GM19452 (cell line): ENCODE measurements at regions not wholly inside any gene's neighbourhood (a gene's known extent, or its start where the extent isn't known, plus 50 kb on each side); places are given as distances from the start of the nearest gene placed in this dataset.
"Not testable (repeated sequence)": the region's sequence is repeated elsewhere in the genome, so short reads cannot be mapped to it uniquely, and the experiment has no call there.

Experiments used
- ATAC-seq: cut with Tn5 transposase; IDR thresholded peaks from one replicate; pipeline ENCODE4 v1.9.1; 2021; ENCODE audit not compliant: unreplicated experiment

DNA sequence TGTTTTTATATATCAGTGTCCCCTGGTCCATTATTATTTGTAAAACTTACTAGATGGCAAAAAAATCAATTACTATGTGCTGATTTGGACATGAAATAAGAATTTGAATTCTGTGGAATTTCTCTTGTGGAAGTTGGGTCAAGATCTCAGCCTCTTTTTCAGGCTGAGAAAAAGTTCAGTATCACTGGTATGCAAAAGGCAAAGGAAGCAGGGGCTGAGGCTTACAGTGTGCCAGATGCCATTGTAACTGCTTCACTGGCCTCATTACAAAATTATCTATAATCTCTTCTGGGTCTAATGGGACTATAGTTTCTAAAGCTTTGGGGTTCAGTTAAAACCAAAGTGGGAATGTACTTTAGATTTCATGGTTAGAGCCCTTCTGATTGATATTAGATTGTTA lies 125.9 kb upstream of the SLC7A14 start:
- no peak for ATAC-seq

DNA sequence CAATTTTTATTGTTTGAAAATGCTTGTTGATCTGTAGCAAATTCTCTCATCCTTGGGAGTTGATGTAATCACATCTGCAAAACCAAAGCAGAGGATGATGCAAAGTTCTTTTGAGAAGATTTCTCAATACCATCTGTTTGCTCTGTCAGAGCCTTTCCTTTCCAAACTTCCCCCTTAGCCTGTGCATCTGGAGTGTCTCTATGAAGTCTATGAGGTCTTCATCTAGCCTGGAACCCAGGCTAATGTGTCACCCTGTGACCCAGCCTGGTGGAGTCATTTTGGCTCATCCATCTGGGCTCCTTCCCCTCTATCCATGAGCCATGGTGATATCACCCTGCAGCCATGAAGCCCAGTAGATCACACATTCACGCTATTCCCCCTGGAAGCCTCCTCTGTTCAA lies 123.2 kb upstream of the SLC7A14 start:
- ATAC-seq, result no peak

DNA sequence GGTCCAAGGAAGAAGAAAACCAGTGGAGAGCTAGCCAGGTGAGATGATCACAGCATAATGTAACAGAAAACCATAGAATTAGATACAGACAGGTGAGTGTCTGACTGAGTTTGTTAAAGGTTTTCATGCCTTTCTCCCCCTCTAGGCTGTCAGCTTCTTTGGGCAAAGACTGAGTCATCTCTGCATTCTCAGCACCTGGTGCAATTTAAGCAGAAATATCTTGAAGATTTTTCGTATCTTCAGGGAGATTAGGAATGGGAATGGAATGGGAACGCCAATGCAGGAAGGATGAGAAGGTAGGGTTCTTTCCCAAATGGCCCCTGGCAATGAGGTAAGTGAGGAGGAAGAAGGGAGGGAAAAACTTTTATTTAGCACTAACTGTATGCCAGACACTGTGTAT lies 122.0 kb upstream of the SLC7A14 start:
- no peak for ATAC-seq

DNA sequence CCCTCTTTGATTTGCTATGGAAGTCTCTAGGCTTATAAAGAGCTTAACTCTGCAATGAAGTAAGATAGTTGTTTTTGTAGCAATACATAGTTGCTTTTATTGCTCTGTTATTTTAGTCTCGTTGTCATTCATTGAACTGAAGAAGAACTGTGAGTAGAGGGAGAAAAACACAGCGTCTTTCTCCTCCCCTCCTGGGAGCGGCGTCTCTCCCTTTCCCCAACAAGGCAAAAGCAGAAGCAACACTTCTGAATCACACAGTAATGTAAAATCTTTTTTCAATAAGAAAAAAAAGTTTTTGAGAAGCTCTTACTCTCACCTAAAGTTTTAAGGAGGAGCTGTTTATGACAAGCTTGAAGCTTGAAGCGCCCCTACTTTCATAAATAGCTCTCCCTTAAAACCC lies 119.3 kb upstream of the SLC7A14 start:
- ATAC-seq, result no peak

DNA sequence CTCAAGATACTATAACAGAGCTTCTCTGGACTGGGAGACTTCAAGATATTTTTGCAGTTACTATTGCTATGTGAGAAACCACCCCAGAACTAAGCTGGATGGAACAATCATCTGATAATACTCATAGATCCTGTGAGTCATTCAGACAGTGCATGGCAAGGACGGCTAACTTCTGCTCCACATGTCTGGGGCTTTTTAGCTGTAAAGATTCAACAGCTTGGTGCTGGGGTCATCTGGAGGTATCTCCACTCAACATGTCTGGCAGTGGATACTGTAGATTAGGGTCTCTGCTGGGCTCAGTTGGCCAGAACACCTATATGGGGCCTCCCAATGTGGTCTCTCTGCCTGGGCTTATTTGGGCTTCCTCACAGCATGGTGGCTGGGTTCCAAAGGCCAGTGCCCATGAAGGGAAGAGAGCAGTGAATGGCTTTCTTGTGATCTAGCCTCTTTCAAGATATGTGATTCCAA lies 117.3 kb upstream of the SLC7A14 start:
- no peak for ATAC-seq

DNA sequence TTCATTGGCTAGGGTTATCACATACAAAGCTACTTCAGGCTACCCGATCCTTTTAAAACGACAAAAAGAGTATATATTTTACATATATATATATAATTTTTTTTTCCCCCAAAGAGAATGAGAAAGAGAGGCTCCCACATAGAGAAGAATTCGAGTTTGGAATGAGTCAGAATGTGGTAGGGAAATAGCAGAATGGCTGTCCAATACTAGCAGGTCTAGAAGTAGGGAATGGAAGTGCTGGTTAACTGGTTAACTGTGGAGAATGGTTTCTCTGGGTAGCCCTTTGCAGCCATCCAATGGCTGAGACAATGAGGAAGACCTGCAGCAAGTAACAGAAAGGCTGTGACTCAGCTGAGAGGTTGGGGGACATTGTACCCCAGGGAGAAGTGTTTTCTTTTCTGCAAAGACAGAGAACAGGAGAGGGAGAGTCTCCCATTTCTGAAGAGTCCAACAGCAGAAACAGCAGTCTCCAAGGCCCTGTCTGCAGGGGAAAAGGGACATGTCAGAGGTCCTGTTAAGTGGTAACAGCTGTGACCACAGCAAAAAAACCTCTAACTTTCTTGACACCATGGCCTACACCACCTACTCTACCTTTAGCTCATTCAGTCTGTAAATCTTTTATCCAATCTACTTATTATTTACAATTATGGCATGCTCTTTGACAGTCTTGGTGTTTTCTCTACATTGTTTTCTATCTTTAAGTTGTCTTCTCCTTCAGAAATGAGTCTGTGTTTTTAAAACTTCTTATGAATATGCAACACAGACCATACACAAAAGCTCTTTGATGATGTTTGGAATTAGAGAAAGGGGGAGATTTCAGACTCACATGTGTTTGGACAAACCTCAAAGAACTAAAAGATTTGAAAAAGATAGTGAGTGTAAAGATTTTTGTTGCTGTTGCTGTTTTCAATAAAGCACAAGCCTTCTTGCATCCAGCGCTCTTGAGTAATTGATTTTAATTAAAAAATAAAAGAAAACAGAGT lies 116.1 kb upstream of the SLC7A14 start:
- peak; percentile 63 for ATAC-seq

DNA sequence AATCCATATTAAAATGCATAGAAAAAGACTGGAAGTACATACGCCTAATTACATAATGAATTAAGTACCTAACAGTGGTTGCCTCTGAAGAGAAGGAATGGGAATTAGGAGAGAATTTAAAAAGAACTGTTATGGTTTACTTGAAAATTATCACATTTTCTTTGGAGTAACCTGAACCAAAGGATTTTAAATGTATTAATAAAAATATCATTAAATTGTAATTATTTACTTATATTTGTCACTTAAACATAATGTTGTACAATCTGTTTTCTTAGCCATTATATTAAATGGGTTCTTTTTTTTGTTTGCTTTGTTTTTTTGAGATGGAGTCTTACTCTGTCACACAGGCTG lies 114.2 kb upstream of the SLC7A14 start:
- no peak for ATAC-seq

DNA sequence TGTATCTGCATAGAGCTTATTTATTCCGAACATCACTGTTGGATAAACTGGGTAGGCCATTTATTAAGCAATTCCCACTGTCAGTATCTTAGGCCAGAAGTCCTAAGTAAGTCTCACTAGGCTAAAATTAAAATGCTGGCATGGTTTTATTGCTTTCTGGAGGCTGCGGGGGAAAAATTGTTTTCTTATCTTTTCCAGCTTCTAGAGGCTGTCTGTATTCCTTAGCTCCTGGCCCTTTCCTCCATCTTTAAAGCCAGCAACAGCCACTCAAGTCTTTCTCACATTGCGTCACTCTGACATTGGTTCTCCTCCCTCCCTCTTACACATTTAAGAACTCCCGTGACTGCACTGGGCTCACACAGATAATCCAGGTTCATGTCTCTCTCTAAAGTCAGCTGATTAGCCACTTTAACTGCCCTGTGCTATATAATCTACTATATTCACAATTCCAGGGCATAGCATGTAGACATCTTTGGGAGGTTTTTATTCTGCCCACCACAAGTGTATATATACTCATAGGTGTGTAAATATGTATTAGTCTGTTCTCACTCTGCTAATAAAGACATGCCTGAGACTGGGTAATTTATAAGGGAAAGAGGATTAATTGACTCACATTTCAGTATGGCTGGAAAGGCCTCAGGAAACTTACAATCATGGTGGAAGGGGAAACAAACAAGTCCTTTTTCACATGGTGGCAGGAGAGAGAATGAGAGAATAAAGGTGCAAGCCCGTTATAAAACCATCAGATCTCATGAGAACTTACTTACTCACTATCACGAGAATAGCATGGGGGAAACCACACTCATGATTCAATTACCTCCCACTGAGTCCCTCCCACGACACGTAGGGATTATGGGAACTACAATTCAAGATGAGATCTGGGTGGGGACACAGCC lies 113.5 kb upstream of the SLC7A14 start:
- ATAC-seq, result no peak

DNA sequence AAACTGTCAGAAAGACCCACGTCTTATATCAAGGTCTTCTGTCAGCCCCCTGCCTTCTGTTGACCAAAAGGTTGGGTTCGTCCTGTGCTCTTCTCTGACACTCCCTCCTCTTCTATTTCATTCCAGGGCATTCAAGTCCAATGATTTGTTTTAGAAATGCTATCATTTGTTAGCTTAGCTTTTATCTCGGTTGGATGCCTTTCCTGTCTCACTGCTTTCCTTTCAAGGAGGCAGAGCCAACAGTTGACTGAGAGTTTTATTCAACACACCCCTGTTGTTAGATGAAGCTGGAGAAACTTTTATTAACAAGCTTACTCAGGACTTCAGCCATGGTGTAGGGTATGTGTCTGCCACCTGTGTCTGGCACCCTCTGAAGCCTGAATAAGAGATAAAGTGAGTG lies 112.0 kb upstream of the SLC7A14 start:
- ATAC-seq, result no peak

DNA sequence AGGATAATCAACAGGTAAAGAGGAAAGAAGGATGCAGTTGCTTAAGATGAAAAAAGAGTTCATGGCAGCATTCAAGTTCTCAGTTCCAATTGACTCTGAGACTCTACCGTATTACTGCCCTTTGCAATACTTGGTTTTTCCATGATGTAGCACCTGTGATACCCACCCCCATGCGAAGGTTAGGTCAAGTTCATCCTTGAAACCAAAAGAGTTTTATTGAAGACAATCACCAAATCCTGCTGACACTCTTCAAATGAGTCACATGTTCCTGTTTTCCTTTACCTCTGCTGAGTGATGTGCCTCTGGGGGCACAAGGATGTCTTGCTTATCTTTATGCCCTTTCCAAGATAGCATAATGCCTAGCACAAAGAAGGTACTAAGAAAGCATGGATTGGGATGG lies 111.3 kb upstream of the SLC7A14 start:
- ATAC-seq, result no peak

DNA sequence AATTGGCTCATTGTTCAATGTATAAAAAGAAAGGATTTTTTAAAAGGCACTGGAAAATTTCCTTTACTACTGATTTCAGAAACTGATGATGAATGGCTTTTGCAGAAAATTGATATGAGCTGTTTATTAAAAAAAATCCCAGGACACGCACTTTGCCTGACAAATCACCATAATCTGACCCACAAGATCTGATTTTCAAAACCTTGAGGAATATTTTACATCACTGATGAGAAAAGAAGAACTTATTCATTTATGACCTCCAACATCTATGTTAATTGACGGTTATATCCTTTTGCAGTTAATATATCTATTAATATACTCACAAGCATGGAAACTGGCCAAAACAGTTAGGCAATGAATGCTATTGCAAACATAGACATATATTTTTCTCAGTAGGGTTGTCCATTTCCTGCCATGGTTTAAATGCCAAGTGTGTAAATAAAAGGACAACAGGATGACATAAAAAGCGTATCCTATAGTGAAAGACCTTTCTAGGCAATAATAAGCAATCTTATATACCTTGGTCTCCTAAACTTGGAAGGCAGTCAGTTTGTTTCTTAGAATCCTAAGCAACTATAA lies 109.7 kb upstream of the SLC7A14 start:
- ATAC-seq, result no peak

DNA sequence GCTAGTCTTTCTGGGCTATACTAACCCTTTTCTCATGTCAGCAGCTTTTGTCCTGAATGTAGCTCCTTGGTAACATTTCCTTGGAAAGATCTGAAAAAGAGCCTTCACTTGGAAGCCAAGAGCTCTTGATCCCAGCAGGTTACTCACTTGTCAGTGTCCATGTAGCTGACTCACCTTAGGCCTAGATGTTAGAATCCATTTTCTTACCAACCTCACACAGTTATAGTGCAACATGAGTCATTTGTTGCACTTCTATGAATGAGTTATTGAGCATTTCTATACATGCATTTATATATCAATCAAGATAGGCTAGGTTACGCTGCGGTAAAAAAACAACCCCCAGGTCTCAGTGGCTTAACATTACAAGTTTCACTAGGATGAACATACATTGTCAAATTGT lies 106.8 kb upstream of the SLC7A14 start:
- ATAC-seq, result no peak

DNA sequence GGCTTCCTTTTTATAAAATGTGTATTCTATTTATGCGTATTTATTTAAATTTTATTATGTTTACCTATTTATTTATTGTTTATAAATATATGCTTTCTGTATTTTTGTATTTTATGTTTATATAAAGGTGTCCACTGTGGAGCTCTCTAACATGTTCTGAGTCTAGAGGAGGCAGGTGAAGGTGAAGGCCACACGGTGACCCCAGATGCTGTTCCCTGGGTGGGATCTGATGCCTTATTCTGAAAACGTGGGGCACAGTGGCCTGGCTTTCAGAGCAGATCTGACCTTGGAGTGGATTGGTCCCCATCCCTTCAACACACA lies 104.7 kb upstream of the SLC7A14 start:
- ATAC-seq, result no peak

DNA sequence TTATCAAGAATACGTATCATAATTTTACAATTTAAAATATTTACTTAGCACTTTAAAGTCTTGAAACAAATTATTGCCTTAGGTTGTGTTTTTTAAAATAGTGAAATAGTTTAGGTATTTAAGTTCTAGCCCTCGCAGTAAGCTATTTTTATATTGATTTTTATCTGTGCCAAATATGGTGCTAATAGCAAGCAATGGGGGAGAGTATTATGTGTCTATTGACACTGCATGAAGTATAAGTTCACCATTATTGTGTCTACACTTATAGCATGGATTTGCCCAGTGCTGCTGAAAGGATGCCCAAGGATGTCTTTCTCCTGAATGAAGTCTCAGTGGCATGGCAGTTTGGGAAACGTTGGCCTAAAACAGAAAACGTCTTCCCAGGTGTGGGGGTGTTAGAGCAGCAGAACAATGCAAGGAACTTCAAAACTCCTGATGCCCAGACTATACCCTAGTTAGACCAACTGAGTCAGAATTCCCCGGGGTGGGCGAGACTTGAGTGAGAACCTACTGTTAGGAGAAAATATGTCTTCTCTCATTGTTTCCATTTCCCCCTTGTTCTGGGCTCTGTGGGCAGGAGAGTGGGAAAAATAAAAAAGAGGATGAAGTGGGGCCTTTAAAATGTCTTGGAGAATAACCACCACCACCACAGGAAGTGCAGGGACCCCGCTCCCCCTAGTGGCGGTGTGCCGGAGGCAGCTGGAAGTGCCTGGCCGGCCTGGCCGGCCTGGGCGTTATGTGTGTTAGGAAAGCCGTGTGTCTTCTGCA lies 104.2 kb upstream of the SLC7A14 start:
- no peak for ATAC-seq

DNA sequence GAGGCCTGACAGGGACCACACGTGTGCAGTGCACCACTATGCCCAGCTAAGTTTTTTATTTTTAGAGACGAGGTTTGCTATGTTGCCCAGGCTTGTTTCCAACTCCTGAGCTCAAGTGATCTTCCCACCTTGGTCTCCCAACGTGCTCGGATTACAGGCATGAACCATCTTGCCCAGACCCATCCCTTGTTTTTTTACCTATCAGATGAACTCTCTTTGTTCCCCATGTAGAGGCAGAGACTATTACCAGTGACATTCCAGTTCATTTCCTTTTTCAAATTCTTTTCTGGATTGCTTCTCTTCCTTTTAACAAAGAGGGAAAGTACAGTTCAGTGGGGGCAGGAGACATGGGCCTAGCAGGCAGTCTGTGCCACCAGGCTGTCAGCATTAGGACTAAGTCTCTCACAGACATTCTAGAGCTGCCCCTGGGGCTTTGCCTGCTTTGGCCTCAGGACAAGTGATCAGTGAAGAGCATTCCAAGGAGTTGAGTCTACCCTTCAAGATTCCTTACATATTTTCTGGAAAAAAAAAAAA lies 103.5 kb upstream of the SLC7A14 start:
- no peak for ATAC-seq

DNA sequence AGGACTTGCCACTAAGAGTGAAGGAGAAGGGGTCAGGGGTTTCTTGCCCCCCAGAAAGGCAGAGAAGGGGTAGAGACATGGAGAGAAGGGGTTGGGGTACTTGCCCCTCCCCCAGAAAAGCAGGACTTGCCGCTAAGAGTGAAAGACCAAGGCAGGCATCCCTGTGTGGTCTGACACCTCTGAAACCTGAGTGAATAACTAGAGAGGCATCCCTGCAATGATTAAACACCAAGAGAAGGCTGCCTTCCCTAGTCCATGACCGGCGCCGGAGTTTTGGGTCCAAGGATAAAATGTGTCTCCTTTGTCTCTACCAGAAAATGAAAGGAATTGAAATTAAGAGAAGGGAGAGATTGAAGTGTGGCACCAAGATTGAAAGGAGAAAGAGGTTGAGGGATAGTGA lies 102.3 kb upstream of the SLC7A14 start:
- ATAC-seq, result not testable (repeated sequence)

DNA sequence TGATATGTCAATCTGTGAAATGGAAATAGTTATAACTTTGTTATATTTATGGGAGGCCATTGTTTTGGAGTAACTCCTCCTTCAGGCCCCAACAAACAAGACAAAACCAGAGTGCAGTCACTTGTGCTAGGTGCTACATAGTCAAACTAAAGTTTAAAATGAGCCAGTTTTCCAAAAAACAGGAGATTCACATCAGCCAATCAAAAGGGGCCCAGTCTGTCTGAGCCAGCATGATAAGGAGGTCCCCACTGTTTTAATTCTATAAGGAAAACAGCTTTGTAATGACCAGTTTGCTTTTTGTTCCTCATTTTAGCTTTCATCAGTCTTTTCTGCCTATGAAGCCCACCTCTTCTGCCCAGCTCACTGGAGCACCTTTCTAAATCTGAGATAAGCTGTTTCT lies 94.7 kb upstream of the SLC7A14 start:
- ATAC-seq, result no peak

DNA sequence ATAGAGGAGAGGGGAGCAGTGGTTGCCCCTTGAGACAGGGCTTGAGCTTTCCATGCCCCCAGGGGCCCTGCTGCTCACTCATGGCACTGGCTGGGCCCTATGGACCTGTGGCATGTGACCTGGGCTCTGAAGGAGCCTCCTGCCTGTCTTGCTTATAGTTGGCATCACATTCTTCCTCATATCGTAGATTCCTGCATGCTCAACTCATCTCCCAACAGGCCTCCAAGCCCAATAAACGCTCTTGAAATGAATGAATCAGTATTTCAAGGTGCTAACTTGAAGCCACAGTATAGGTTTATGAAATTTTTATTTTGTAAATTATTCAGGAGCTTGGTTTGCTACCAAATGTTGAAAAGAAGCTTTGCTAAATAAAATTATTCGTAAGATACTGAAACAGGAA lies 93.3 kb upstream of the SLC7A14 start:
- ATAC-seq, result no peak

DNA sequence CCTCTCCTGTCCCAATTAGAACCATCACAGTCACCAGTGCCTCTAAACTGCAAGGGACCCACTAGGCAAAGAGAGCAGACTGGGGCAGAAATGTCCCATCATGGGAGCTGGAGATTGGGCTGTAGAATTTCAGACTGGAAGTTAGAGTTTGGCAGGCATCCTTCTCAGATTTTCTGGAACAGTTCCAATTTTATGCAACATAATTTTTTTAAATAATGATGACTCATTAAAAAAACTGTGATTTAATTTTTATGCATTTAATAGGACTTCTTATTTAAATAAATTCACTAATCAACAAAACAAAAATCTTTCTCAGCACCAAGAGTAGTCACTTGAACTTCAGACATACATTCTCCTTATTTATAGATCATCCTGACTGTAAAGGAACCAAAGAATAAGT lies 84.6 kb upstream of the SLC7A14 start:
- no peak for ATAC-seq

DNA sequence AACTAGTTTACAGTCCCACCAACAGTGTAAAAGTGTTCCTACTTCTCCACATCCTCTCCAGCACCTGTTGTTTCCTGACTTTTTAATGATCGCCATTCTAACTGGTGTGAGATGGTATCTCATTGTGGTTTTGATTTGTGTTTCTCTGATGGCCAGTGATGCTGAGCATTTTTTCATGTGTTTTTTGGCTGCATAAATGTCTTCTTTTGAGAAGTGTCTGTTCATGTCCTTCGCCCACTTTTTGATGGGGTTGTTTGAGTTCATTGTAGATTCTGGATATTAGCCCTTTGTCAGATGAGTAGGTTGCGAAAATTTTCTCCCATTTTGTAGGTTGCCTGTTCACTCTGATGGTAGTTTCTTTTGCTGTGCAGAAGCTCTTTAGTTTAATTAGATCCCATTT lies 77.1 kb upstream of the SLC7A14 start:
- not testable (repeated sequence) for ATAC-seq

DNA sequence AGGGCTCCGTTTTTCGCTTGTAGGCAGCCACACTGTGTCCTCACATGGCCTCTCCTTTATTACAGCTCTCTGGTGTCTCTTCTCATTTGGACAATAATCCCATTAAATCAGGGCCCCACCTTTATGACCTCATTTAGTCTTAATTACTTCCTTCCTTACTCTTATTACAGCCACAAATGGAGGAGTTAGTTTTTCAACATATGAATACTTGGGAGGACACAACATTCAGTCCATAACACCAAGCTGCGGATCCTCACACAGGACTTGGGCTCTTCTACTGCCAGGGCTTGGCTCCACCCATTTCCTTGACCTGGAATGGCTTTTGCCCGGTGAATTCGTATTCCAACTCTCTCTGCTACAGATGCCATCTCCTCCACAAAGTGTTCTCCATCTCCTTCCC lies 74.3 kb upstream of the SLC7A14 start:
- no peak for ATAC-seq
